KMS-11 (cell line): ENCODE measurements at regions not wholly inside any gene's neighbourhood (a gene's known extent, or its start where the extent isn't known, plus 50 kb on each side); places are given as distances from the start of the nearest gene placed in this dataset.
"Not testable (repeated sequence)": the region's sequence is repeated elsewhere in the genome, so short reads cannot be mapped to it uniquely, and the experiment has no call there.

Experiments
- H2AFZ ChIP-seq: fragments of 200-600 bp; sonication (generic); 2 replicates; pipeline ENCODE4 v1.6.1; 2016; ENCODE audit warnings: antibody characterized with exemption, mixed run types, low read depth
- H3K27ac ChIP-seq: fragments of 200-600 bp; sonication (generic); 2 replicates; pipeline ENCODE4 v1.6.1; 2016; ENCODE audit warnings: mild to moderate bottlenecking, mixed run types
- H3K27me3 ChIP-seq: fragments of 200-600 bp; sonication (generic); 2 replicates; pipeline ENCODE4 v1.6.1; 2017; ENCODE audit warnings: mild to moderate bottlenecking, low read depth, mixed run types, moderate library complexity; ENCODE audit not compliant: insufficient read depth
- H3K36me3 ChIP-seq: fragments of 200-600 bp; sonication (generic); 2 replicates; pipeline ENCODE4 v1.6.1; 2017; ENCODE audit warnings: mild to moderate bottlenecking, mixed run types; ENCODE audit not compliant: insufficient read depth
- H3K4me1 ChIP-seq: fragments of 200-600 bp; sonication (generic); 2 replicates; pipeline ENCODE4 v1.6.1; 2016; ENCODE audit warnings: mild to moderate bottlenecking, low read depth, mixed run types; ENCODE audit not compliant: poor library complexity, severe bottlenecking
- H3K4me2 ChIP-seq: fragments of 200-600 bp; sonication (generic); 2 replicates; pipeline ENCODE4 v1.7.0; 2016; ENCODE audit warnings: mild to moderate bottlenecking, mixed run types
- H3K4me3 ChIP-seq: fragments of 200-600 bp; sonication (generic); IDR thresholded peaks from 2 replicates; pipeline ENCODE4 v1.6.1; 2017; ENCODE audit warnings: low read depth, low read length, mixed read lengths; ENCODE audit not compliant: insufficient read depth
- H3K79me2 ChIP-seq: fragments of 200-600 bp; sonication (generic); 2 replicates; pipeline ENCODE4 v1.6.1; 2016; ENCODE audit warnings: low read depth, mixed run types; ENCODE audit not compliant: insufficient read depth
- H3K9ac ChIP-seq: fragments of 200-600 bp; sonication (generic); 2 replicates; pipeline ENCODE4 v1.6.1; 2016; ENCODE audit warnings: mild to moderate bottlenecking, mixed run types
- H4K20me1 ChIP-seq: fragments of 200-600 bp; sonication (generic); 2 replicates; pipeline ENCODE4 v1.6.1; 2016; ENCODE audit warnings: mild to moderate bottlenecking, mixed run types; ENCODE audit not compliant: insufficient read depth
- TF ChIP-seq, protein P1 (sequence below): fragments of 200-600 bp; sonication (generic); conservative IDR thresholded peaks from 2 replicates; pipeline ENCODE4 v1.6.1; 2017; ENCODE audit warnings: low read depth, mild to moderate bottlenecking, antibody characterized with exemption, low read length, moderate library complexity, mixed read lengths

DNA sequence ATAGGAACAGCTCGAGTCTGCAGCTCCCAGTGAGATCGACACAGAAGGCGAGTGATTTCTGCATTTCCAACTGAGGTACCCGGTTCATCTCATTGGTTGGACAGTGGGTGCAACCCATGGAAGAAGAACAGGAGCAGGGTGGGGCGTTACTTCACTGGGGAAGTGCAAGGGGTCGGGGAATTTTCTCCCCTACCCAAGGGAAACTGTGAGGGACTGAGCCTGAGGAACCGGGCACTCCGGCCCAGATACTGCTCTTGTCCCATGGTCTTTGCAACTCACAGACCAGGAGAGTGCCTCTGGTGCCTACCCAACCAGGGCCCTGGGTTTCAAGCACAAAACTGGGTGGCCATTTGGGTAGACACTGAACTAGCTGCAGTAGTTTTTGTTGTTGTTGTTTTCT, 307.1 kb downstream of the AMY1C start:
- no peak overlapping the region for H3K27ac ChIP-seq
- no peaks in the 10 kb centered on the region for H3K4me1 ChIP-seq
- no peak overlapping the region for H3K9ac ChIP-seq
- no peak overlapping the region for H2AFZ ChIP-seq
- no peaks in the 10 kb centered on the region for H3K27me3 ChIP-seq
- H3K36me3 ChIP-seq: no peaks in the 10 kb centered on the region
- no peaks in the 10 kb centered on the region for H4K20me1 ChIP-seq
- H3K4me3 ChIP-seq: no peak overlapping the region
- TF ChIP-seq, protein P1, sequence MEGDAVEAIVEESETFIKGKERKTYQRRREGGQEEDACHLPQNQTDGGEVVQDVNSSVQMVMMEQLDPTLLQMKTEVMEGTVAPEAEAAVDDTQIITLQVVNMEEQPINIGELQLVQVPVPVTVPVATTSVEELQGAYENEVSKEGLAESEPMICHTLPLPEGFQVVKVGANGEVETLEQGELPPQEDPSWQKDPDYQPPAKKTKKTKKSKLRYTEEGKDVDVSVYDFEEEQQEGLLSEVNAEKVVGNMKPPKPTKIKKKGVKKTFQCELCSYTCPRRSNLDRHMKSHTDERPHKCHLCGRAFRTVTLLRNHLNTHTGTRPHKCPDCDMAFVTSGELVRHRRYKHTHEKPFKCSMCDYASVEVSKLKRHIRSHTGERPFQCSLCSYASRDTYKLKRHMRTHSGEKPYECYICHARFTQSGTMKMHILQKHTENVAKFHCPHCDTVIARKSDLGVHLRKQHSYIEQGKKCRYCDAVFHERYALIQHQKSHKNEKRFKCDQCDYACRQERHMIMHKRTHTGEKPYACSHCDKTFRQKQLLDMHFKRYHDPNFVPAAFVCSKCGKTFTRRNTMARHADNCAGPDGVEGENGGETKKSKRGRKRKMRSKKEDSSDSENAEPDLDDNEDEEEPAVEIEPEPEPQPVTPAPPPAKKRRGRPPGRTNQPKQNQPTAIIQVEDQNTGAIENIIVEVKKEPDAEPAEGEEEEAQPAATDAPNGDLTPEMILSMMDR: no peak
- no peak overlapping the region for H3K4me2 ChIP-seq
- no peaks in the 10 kb centered on the region for H3K79me2 ChIP-seq

DNA sequence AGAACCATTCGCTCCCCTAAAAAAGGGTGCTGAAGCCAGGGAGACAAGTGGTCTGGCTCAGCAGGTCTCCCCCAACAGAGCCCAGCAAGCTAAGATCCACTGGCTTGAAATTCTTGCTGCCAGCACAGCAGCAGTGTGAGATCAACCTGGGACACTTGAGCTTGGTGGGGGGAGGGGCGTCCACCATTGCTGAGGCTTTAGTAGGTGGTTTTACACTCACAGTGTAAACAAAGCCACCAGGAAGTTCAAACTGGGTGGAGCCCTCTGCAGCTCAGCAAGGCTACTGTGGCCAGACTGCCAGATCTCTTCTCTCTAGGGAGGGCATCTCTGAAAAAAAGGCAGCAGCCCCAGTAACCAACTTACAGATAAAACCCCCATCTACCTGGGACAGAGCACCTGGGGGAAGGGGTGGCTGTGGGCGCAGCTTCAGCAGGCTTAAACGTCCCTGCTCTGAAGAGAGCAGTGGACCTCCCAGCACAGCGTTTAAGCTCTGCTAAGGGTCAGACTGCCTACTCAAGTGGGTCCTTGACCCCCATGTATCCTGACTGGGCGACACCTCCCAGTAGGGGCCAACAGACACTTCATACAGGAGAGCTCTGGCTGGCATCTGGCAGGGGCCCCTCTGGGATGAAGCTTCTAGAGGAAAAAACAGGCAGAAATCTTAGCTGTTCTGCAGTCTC, 307.7 kb downstream of the AMY1C start:
- not testable (repeated sequence) for H3K27me3 ChIP-seq, H4K20me1 ChIP-seq, H3K4me3 ChIP-seq, H3K4me1 ChIP-seq, H3K79me2 ChIP-seq, H3K27ac ChIP-seq, H3K4me2 ChIP-seq, H3K36me3 ChIP-seq, H3K9ac ChIP-seq
- peak overlapping the region; percentile 22; the same call in 1 of the 2 replicates for H2AFZ ChIP-seq

- H2AFZ ChIP-seq, H3K36me3 ChIP-seq, H3K4me1 ChIP-seq, H3K9ac ChIP-seq, H3K27ac ChIP-seq, H3K27me3 ChIP-seq, H3K4me2 ChIP-seq, H3K79me2 ChIP-seq, H4K20me1 ChIP-seq, H3K4me3 ChIP-seq: not testable (repeated sequence)
Observed at GRCh38 chr1:104061637-104062036, 311.9 kb downstream of the AMY1C start.

DNA sequence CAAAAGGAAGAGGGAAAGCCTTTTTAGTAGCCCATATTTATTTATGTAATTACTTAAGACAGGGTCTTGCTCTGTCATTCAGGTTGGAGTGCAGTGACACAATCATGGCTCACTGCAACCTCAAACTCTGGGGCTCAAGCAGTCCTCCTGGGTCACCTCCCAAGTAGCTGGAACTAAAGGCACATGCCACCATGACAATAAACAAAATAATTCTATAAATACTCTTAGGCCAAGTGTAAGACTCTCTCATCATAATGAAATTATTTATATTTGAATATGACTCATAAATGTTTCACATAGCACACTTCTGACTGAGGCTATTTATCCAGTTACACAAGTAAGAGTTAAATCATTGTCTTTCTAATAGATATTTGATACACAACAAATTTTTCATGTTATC, 314.7 kb downstream of the AMY1C start:
- Histone ChIP-seq H3K27ac (no peak overlapping the region), H3K9ac (no peak overlapping the region), H3K4me2 (no peak overlapping the region), H3K36me3 (no peaks in the 10 kb centered on the region), H3K4me1 (no peaks in the 10 kb centered on the region), H3K4me3 (no peak overlapping the region), H3K27me3 (no peaks in the 10 kb centered on the region), H4K20me1 (no peaks in the 10 kb centered on the region), H2AFZ (no peak overlapping the region), H3K79me2 (no peaks in the 10 kb centered on the region)
- TF ChIP-seq, protein P1: no peak

- no peak overlapping the region for H3K4me2 ChIP-seq
- H3K4me1 ChIP-seq: no peaks in the 10 kb centered on the region
- no peak overlapping the region for H3K4me3 ChIP-seq
- H2AFZ ChIP-seq: no peak overlapping the region
- TF ChIP-seq, protein P1: no peak
- no peaks in the 10 kb centered on the region for H4K20me1 ChIP-seq
- no peaks in the 10 kb centered on the region for H3K27me3 ChIP-seq
- no peaks in the 10 kb centered on the region for H3K36me3 ChIP-seq
- no peak overlapping the region for H3K27ac ChIP-seq
- no peaks in the 10 kb centered on the region for H3K79me2 ChIP-seq
- H3K9ac ChIP-seq: no peak overlapping the region
Observed at GRCh38 chr1:104072915-104073371, 323.2 kb downstream of the AMY1C start.
